ENCODE measurements at regions not wholly inside any gene's neighbourhood (a gene's known extent, or its start where the extent isn't known, plus 50 kb on each side); places are given as distances from the start of the nearest gene placed in this dataset.

- TF ChIP-seq STAT6 (CRISPR knock-in tag; conservative IDR thresholded peaks at IDR 0.05; ENCODE audit: low read depth): no peak
These were observed 583.5 kb upstream of the ZP4 start (continued) for GRCh38 chr1:238474263-238474662.

- TF ChIP-seq NFYB (CRISPR knock-in tag; conservative IDR thresholded peaks at IDR 0.05; ENCODE audit: low read depth): no peak
- TF ChIP-seq E2F1 (CRISPR knock-in tag; IDR thresholded peaks at IDR 0.05): no peak
- no peak for TF ChIP-seq ZNF396 (CRISPR knock-in tag; IDR thresholded peaks at IDR 0.05; ENCODE audit: borderline replicate concordance)
- no peak for TF ChIP-seq OVOL2 (CRISPR knock-in tag; IDR thresholded peaks at IDR 0.05; ENCODE audit: borderline replicate concordance)
- no peak for TF ChIP-seq E2F4 (CRISPR knock-in tag; IDR thresholded peaks at IDR 0.05; ENCODE audit: borderline replicate concordance, low read depth)
- TF ChIP-seq SP1 (CRISPR knock-in tag; conservative IDR thresholded peaks at IDR 0.05): no peak
- no peak for TF ChIP-seq ZNF671 (CRISPR knock-in tag; IDR thresholded peaks at IDR 0.05)
- TF ChIP-seq SMAD4 (CRISPR knock-in tag; IDR thresholded peaks at IDR 0.05): no peak
- no peak for TF ChIP-seq ZBTB43 (CRISPR knock-in tag; IDR thresholded peaks at IDR 0.05)
- no peak for TF ChIP-seq AR (CRISPR knock-in tag; IDR thresholded peaks at IDR 0.05)
- TF ChIP-seq NFATC4 (CRISPR knock-in tag; IDR thresholded peaks at IDR 0.05): no peak
- Mint-ChIP-seq H3K4me3 (no peak overlapping the region), H3K9me3 (peaks cover 2% of the 10 kb centered on the region), H3K4me1 (peaks cover 17% of the 10 kb centered on the region), H3K27ac (no peak overlapping the region; the same call in 1 of the 2 replicates), H3K27me3 (ENCODE audit: low read depth) (no peaks in the 10 kb centered on the region), H3K36me3 (peaks cover 29% of the 10 kb centered on the region)
- ChIA-PET CTCF (no interaction called here), POLR2A (no interaction called here)
- DNase-seq (ENCODE audit: low spot score): no peak
- no peak for ATAC-seq
These were observed 578.5 kb upstream of the ZP4 start for GRCh38 chr1:238469146-238469631.

- ATAC-seq (no peak), DNase-seq (ENCODE audit: low spot score) (no peak)
- Mint-ChIP-seq H3K4me3 (no peak overlapping the region), H3K9me3 (peaks cover 7% of the 10 kb centered on the region), H3K4me1 (peaks cover 17% of the 10 kb centered on the region), H3K27ac (peak overlapping the region; percentile 88), H3K36me3 (peaks cover 31% of the 10 kb centered on the region), H3K27me3 (ENCODE audit: low read depth) (no peaks in the 10 kb centered on the region)
- CTCF ChIA-PET: no interaction called here
- POLR2A ChIA-PET: no interaction called here
- no peak for TF ChIP-seq ATF6 (CRISPR knock-in tag; IDR thresholded peaks at IDR 0.05)
- TF ChIP-seq FOXK1 (CRISPR knock-in tag; IDR thresholded peaks at IDR 0.05): no peak
- TF ChIP-seq ERG (CRISPR knock-in tag; IDR thresholded peaks at IDR 0.05): no peak
- TF ChIP-seq SMAD3 (CRISPR knock-in tag; IDR thresholded peaks at IDR 0.05; ENCODE audit: borderline replicate concordance): no peak
- no peak for TF ChIP-seq IRF2 (CRISPR knock-in tag; IDR thresholded peaks at IDR 0.05; ENCODE audit: borderline replicate concordance, low read depth)
- no peak for TF ChIP-seq USF2 (CRISPR knock-in tag; IDR thresholded peaks at IDR 0.05)
- TF ChIP-seq ZNF396 (CRISPR knock-in tag; IDR thresholded peaks at IDR 0.05; ENCODE audit: borderline replicate concordance): no peak
These were observed 577.3 kb upstream of the ZP4 start for GRCh38 chr1:238468068-238468467.
